ENCODE measurements at regions not wholly inside any gene's neighbourhood (a gene's known extent, or its start where the extent isn't known, plus 50 kb on each side); places are given as distances from the start of the nearest gene placed in this dataset.
"Not testable (repeated sequence)": the region's sequence is repeated elsewhere in the genome, so short reads cannot be mapped to it uniquely, and the experiment has no call there.

DNA sequence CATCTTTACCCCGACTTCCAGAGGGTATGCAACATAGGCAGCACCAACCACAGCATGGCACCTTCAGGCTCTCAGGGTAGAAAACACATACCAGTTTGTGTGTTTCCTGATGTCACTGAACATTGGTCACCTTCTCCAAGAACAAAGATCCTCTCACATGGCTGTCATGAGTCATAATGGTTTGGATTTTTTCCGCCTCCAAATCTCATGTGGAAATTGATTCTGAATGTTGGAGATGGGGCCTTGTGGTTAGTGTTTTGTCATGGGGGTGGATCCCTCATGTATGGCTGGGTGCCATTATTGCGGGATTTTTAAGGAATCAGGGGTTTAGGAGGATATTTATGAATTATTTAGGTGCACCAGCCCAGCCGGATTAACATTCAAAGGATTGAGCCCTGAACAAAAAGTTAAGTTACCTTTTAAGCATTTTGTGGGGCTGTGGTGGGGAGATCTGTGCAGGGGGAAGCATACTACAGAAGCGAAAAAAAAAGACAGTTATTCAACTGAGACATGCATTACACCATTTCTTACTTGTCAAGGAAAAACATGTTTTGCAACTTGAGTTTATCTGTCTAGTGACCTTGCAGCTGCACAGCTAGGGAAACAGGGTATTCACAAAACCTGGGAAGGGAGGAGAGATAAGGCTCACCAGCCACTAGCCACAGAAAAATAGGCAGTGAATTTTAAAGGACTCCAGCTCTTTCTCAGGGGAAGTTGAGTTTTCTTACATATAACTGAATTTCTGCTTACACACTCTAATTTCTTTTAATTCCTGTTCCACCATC is 774.1 kb upstream of the AUTS2 start:
- no peak for DNase-seq

DNA sequence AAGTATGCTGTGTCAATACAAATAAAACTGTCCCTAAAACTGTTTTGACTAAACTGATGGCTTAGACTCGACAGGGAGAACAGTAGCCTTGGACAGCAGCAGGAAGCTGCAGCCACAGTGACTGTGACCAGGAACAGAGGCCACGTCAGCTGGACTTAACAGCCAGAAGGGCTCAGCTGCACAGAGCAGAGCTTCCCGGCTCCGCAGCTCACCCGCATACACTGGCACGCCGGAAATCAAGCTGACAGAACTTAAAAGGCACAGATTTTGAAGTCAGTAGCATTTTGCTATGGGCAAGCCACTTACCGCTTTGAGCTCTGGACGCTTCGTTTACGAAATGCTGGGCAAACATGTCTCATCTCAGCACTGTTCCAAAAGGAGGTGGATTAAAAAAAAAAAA is 769.7 kb upstream of the AUTS2 start:
- no peak for DNase-seq

DNA sequence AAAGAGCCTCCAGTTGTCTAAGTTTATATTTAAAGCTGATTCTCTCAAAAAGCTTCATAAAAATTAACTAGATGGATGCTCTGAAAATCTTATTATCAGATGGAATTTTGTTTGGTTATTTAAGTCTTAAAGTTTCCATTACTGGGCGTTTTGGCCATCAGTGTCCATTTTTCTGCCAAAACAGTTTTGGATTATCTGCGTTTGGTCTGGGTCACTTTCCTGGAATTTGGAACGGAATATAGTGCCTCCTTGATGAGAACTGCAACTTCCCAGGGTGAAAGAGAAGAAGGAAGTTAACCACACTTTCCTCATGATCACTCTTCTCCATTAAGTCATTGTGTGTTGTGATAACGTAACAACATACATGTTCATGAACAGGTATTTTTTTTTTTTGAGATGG is 764.9 kb upstream of the AUTS2 start:
- no peak for DNase-seq

DNA sequence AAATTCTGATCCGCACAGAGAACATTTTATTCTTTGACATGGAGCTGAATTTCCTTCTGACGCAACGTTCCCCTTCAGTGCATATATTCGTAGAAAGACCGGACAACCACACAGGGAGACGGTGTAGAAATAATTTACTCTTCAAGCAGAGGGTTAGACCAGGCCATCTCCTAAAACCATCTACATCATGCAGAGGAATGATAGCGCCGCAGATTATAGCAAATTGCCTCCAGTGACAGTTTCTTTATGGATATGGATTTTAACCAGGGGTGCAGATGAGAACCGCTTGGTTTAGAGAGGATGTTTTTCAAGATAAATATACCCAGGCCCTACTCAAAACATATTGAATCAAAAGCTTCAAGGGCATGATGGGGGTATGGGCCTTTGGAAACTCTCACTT is 759.3 kb upstream of the AUTS2 start:
- DNase-seq, result no peak

DNA sequence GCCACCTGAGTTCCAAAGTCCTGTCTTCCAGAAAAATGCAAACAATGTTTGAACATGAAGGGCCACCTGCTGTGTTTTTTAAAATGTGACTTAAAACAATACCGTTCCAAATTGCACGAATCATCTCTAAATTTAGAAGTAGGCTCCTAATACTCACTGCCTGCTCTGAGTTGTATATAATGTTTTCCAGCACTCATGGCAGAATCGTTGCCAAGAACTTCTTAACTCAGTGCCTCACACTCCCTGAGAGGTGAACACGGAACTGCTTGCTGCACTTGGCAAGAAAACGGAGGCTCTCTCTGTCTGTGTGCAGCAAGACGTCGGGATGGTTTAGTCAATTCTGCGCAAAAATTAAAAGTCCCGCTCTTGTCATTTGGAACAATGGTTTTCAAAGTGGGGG is 757.3 kb upstream of the AUTS2 start:
- no peak for DNase-seq

DNA sequence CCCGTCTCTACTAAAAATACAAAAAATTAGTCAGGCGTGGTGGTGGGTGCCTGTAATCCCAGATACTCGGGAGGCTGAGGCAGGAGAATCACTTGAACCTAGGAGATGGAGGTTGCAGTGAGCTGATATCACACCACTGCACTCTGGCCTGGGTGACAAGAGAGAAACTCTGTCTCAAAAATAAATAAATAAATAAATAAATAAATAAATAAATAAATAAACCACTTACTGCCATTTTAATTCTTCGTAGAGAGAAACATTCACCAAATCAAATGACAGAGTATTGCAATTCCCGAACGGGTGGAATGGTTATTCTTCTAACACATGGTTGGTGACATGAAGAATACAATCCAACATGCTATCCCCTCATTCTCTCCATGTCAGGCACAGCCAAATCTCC is 754.3 kb upstream of the AUTS2 start:
- not testable (repeated sequence) for DNase-seq

DNA sequence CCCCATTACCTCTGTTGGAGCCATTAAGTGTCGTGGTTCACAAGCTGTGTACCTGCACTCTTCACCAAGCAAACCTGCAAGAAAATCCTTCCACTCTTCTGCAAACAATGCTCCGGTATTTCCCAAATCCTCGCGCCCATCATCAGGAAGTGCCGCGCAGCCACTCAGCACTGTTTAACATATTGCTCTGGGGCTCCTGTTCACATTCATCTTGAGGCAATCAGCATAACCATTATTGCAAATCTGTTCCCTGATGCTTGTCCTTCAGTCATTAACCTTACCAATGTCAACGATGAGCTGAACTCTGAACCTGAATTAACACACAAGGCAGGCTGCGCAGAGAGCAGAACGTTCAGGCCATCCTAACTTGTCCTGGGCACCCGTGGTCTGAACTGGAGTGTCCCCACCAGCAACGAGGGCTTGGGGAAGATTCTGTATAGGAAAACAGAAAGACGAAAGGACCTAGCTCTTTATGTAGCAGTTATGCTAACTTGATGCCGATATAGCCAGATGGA is 751.4 kb upstream of the AUTS2 start:
- no peak for DNase-seq

DNA sequence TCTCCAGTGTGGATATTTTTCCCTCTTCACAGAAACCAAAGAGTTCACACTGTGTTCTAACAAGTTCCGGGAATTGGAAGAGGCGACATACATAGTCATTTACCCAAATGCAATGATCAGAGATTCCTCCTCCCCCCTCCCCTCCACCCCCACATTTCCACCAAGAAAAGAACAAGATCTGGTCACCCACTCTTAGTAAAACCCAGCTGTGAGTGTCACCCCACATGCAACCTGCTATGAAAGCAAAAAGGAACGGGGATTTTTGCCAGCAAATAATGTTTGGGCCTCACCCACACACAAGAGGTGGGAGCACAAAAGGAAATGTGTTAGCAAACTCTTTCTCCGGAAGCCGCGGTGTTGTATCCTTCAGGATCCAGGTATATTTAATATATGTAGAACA is 745.0 kb upstream of the AUTS2 start:
- no peak for DNase-seq

DNA sequence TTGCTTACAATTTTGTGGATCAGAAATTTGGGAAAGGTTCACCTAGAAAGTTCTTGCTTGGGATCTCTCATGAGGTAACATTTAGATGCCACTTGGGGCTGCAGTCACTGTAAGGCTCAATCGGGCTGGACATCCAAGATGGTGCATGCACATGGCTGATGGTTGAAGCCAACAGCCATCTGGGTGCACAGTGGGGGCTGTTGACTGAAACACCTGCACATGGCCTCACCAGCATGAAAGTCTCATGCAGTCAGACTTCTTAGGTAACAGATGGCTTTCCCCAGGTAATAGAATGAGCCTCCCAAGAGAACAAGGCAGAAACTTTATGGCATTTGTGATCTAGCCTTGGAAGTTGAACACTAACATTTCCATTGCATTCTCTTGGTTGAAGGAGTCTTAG is 740.7 kb upstream of the AUTS2 start:
- no peak for DNase-seq

DNA sequence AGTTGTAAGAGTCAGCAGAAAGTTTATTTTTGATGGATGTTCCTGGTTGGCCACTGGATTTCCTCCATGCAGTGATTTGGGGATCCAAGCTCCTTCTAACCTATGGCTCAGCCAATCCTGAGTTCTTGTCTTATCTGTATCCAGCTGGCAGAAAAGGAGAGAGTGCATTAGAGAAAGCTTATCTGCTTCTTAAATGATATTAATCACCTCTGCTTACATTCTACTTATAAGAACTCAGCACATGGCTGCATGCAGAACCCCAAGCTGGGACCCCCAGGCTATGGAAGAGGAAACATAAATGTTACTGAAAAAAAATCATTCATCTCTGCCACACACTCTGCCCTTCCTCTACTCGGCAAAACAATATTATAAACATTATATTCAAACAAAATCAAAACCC is 739.8 kb upstream of the AUTS2 start:
- no peak for DNase-seq

DNA sequence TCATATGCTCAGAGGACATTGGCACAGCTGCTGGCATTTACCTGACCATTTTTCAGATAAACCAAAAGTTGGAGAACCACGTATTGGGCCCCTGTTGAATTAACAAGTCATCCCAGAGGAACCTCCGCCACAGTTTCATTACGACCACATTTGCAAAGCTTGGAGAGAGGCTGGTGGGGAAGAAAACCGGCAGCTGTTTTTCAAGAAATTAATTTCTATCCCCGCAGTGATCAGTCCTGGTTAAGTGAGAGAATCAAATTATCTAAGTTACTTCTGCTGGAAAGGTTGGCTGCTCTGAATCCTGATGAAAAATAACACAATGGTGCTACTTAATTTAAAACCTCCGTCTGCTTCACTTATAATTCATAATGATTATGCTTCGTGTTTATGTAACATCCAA is 737.1 kb upstream of the AUTS2 start:
- DNase-seq, result no peak

DNA sequence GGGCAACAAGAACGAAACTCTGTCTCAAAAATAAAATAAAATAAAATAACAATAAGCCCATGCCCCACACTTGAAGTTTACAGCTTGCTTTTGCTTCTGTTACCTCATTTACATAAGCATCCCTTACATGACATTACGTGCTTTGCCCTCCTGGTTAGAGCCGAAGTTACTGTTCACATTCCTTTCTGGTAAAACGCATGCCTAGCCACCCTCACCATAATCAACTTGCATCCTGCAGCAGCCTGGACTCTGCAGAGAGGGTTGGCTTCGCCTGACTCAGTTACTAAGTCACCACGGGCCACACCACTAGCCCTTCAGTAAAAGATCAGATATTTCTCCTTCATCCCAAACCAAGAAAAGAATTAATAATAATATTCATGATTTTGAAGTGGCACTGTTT is 736.0 kb upstream of the AUTS2 start:
- no peak for DNase-seq

DNA sequence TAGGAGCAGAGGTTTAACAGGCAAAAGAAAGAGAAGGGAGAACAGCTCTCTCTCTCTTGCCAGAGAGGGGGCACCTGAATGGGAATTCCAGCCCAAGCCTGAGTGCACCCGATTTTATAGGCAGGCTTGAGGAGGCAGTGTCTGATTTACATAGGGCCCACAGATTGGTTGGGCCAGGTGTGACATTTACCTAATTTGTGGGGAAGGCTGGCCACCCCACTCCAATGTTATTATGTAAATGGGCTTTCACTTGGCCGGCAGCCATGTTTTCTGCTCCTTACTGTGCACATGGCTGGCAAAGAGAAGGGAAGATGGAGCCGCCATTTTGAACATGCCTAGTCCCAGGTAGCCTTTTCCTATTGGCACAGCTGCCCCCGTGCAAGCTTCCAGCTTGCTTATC is 735.5 kb upstream of the AUTS2 start:
- DNase-seq, result no peak

DNA sequence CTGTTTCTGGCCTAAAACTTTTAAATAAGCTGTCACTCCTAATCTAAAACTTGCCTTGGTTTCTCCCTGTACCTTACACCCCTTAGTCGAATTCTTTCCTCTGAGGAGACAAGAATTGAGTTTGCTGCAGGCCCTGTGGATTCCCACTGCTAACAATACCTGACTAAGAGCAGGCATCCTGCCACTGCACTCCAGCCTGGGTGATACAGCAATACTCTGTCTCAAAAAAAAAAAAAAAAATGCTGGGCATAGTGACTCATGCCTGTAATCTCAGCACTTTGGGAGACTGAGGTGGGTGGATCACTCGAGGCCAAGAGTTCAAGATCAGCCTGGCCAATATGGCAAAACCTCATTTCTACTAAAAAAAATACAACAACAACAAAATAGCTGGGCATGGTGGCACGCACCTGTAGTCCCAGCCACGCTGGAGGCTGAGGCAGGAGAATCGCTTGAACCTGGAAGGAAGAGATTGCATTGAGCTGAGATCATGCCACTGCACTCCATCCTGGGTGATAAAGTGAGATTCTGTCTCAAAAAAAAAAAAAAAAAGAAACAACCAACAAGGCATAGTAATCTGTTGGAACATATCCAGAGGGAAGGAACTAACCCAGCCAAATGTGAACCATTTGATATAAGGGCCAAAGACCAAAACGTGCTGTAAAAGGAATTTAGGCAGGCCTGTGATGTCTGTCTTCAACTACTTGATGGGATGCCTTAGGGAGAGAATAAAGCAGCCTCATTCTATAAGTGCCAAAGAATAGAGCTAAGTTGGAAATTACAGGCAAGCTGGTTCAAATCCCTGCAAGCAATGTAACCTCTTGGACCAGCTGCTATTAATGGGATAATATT is 732.7 kb upstream of the AUTS2 start:
- no peak for DNase-seq

DNA sequence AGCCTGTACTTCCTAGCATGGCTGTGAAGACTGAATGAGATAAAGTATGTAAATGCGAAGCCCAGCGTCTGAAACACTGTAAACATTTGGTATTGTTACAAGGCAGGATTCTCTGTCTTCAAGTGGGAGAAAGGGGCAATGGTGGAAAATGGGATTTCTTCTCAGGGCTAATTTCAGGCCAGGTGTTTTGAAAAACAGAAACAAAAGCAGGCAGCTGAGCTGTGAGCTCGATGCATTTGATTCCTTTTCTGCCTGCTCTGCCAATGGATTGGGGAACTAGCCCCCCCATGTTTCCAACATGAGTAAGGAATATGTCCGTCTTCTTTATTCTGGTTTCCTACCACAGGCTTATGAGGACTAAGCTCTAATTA is 732.1 kb upstream of the AUTS2 start:
- no peak for DNase-seq

DNA sequence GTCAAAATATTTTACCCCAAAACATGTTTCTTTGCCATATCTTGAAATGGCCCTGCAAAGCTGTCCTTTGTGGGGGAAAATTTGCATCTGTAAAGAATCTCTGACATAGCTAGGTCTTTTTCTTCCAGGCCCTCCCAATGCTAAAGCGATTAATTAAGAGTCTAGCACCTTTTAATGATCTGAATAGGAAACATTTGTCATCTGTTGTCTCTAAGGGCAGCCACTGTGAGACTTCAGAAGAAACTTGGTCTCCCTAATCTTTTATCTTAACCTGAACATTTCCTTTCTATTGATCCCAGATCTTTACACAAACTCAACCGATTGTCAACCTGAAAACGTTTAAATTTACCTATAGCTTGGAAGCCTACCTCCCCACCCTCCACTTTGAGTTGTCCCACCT is 731.6 kb upstream of the AUTS2 start:
- DNase-seq, result not testable (repeated sequence)

DNA sequence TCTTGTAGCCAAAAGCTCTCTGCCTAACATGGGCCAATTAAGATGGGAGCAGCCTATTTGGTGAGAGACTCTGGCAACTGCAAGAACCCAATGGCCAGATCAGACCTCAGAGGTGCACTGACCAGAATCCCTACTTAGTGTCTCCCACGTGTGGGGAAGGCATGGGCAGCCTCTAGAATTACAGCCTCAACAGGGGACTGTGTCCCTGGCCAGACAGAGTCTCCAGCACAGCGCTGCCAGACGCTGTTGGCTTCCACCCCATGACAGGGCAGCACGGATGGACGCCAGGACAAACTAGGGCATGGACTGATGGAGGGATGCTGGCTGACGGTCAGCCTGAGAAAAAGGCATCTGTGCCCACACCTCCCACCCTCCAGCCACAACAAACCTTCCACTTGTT is 729.3 kb upstream of the AUTS2 start:
- DNase-seq, result no peak

DNA sequence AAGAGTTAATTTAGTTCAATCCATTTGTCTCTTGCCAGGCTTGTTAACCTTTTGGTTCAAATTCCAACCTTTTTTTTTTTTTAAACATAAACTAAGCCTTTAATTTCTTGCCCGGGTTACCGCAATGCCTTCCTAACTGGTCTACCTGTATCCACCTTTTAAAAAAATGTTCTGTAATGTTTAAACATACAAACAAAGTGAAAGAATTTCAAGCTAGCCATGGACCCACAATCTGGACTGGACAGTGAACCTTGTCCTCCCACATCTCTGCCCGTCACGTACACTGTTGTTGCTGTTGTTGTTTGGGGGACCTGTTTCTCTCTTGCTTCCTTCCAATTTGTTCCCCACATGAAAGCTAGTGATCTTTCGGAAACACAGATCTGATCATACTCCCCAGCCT is 724.7 kb upstream of the AUTS2 start:
- no peak for DNase-seq

DNA sequence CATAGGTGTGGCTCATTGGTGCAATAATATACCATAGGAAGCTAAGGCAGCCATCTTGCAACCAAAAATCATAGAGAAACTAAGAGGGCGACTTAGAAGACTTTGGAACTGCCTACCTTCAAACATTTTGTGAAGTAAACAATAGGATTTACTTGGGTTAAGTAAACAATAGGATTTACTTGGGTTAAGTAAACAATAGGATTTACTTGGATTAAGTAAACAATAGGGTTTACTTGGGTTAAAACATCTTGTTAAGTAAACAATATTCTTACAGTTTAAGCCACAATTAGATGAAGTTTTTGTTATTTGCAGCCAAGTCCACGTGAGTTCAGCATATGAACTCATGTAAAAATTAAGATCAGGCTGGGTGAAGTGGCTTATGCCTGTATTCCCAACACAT is 722.4 kb upstream of the AUTS2 start:
- DNase-seq, result no peak

DNA sequence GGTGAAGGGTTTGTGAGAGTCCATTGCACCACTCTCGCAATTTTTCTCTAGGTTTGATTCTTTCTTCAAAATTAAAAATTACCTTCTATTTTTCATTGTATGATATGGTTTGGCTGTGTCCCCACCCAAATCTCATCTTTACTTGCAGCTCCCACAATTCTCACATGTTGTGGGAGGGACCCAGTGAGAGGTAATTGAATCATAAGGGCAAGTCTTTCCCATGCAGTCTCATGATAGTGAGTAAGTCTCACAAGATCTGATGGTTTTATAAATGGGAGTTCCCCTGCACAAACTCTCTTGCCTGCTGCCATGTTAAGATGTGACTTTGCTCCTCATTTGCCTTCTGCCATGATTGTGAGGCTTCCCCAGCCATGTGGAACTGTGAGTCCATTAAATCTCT is 711.2 kb upstream of the AUTS2 start:
- not testable (repeated sequence) for DNase-seq

DNA sequence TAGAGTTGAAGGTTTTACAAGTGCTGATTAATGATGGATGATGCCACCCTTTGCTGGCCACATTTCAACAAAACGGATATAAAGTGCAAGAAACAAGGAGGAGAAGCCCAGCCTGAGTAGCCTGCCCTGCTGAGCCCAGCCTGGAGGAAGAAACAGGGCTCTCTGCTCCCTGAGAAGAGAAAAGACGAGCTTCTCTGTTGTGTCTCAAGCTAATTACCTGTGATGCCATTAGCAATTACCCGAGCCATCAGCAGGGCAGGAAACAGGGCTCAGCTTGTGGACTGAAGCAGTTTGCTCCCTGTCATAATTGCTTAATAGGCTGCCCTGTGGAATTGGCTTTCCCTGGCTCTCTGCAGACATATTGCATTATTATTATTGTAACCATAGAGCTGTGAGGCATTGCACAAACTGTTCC is 709.3 kb upstream of the AUTS2 start:
- no peak for DNase-seq

DNA sequence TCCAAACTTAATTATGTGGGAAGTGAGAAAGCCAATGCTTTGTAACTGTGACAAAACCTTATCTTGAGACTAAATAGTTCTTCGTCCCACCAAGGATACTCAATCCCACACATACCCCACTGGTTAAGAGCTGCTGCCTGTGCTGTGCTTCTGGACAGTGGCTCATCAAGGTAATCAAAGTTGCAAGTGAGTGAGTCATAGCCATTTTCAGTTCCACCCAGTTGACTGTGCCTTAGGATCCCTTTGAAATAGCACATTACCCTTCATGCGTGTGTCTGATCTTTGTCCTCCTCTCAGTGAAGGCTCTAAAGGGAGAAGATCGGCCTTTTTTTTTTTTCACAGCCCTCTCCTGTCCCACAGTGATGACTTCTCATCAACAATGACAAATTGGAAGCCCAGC is 706.0 kb upstream of the AUTS2 start:
- DNase-seq, result no peak

DNA sequence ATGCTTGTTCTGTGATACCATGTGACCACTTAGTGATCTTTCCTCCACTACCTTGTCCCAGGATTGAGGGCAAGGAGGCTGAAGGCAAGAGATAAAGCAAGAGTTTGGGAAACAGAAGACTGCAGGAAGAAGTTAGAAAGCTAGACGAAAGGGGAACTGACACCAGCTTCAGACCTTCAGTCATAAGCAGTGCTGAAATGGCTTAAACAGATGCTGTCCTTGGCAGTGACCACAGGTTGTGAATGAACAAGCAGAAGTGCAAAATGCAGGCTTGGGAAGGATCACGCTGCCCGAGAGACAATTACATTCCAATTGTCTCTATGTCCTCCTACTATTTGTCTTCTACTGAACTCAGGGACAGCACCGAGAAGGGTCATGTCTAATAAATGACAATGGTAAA is 704.9 kb upstream of the AUTS2 start:
- DNase-seq, result no peak

DNA sequence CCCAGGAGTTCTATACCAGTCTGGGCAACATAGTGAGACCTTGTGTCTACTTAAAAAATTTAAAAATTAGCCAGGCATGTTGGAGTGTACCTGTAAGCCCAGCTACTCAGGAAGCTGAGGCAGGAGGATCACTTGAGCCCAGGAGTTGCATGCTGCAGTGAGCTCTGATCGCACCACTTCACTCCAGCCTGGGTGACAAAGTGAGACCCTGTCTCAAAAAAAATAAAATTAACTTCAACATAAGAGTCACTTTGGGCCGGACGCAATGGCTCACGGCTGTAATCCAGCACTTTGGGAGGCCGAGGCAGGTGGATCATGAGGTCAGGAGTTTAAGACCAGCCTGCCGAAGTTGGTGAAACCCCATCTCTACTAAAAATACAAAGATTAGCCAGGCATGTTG is 699.1 kb upstream of the AUTS2 start:
- not testable (repeated sequence) for DNase-seq
